Skin epidermis (tissue), 12 donors: ENCODE measurements at regions not wholly inside any gene's neighbourhood (a gene's known extent, or its start where the extent isn't known, plus 50 kb on each side); places are given as distances from the start of the nearest gene placed in this dataset.

Experiments used
- H3K27ac ChIP-seq, 21 experiments: fragments of 200-600 bp; sonication (generic) in 11 of 21; one replicate each; pipeline ENCODE4 v1.5.0; 2020; ENCODE audit warnings: mild to moderate bottlenecking in 3 of 21, inconsistent platforms in 2 of 21, moderate library complexity in 2 of 21
- H3K4me3 ChIP-seq, 7 experiments: fragments of 200-600 bp; sonication (generic) in 2 of 7; one replicate each; pipeline ENCODE4 v1.5.0; 2020; ENCODE audit warnings: inconsistent platforms in 2 of 7, mild to moderate bottlenecking in 2 of 7, moderate library complexity in 1 of 7

- H3K27ac ChIP-seq = no peak overlapping the region
- no peak overlapping the region for H3K4me3 ChIP-seq
These were observed 272.5 kb downstream of the BUD13 start for GRCh38 chr11:116500026-116500946.

- Histone ChIP-seq H3K4me3 (no peak overlapping the region), H3K27ac (no peak overlapping the region)
These were observed 273.3 kb downstream of the BUD13 start for GRCh38 chr11:116499396-116500003.

GRCh38 chr11:116498161-116498560 is 274.6 kb downstream of the BUD13 start:
- Histone ChIP-seq H3K27ac (no peak overlapping the region), H3K4me3 (no peak overlapping the region)

- Histone ChIP-seq H3K4me3 (no peak overlapping the region), H3K27ac (no peak overlapping the region)
These were observed 280.2 kb downstream of the BUD13 start for GRCh38 chr11:116492600-116492999.

GRCh38 chr11:116488836-116489389 is 283.9 kb downstream of the BUD13 start:
- Histone ChIP-seq H3K27ac (no peak overlapping the region), H3K4me3 (no peak overlapping the region)

GRCh38 chr11:116485425-116485824 is 287.4 kb downstream of the BUD13 start:
- Histone ChIP-seq H3K4me3 (no peak overlapping the region), H3K27ac (no peak overlapping the region)

GRCh38 chr11:116482716-116483115 is 290.1 kb downstream of the BUD13 start:
- Histone ChIP-seq H3K27ac (no peak overlapping the region), H3K4me3 (no peak overlapping the region)

GRCh38 chr11:116481126-116481675 is 291.6 kb downstream of the BUD13 start:
- Histone ChIP-seq H3K4me3 (no peak overlapping the region), H3K27ac (no peak overlapping the region)

GRCh38 chr11:116478669-116479668 is 293.8 kb downstream of the BUD13 start:
- Histone ChIP-seq H3K27ac (no peak overlapping the region), H3K4me3 (no peak overlapping the region)

GRCh38 chr11:116478205-116478604 is 294.6 kb downstream of the BUD13 start:
- no peak overlapping the region for H3K4me3 ChIP-seq
- no peak overlapping the region for H3K27ac ChIP-seq

GRCh38 chr11:116473790-116474346 is 298.9 kb downstream of the BUD13 start:
- Histone ChIP-seq H3K4me3 (no peak overlapping the region), H3K27ac (no peak overlapping the region)

- H3K4me3 ChIP-seq = no peak overlapping the region
- H3K27ac ChIP-seq = no peak overlapping the region
These were observed 299.5 kb downstream of the BUD13 start for GRCh38 chr11:116473206-116473769.

- Histone ChIP-seq H3K27ac (no peak overlapping the region), H3K4me3 (no peak overlapping the region)
These were observed 300.1 kb downstream of the BUD13 start for GRCh38 chr11:116472651-116473050.

- H3K27ac ChIP-seq = no peak overlapping the region
- no peak overlapping the region for H3K4me3 ChIP-seq
These were observed 301.1 kb downstream of the BUD13 start for GRCh38 chr11:116471608-116472256.

GRCh38 chr11:116468699-116469098 is 304.1 kb downstream of the BUD13 start:
- H3K4me3 ChIP-seq = no peak overlapping the region
- no peak overlapping the region for H3K27ac ChIP-seq

- Histone ChIP-seq H3K27ac (no peak overlapping the region), H3K4me3 (no peak overlapping the region)
These were observed 305.0 kb downstream of the BUD13 start for GRCh38 chr11:116467823-116468222.

- H3K4me3 ChIP-seq = no peak overlapping the region
- no peak overlapping the region for H3K27ac ChIP-seq
These were observed 306.0 kb downstream of the BUD13 start for GRCh38 chr11:116466801-116467200.

- no peak overlapping the region for H3K27ac ChIP-seq
These were observed 306.6 kb downstream of the BUD13 start for GRCh38 chr11:116466191-116466590.

More at GRCh38 chr11:116466191-116466590, 306.6 kb downstream of the BUD13 start:
- H3K4me3 ChIP-seq = no peak overlapping the region
